ENCODE measurements at regions not wholly inside any gene's neighbourhood (a gene's known extent, or its start where the extent isn't known, plus 50 kb on each side); places are given as distances from the start of the nearest gene placed in this dataset.

GRCh38 chr7:106179256-106179655 lies 67.1 kb upstream of the SYPL1 start:
- TF ChIP-seq EZH2phosphoT487 (IDR thresholded peaks at IDR 0.05; ENCODE audit: insufficient read depth, low read depth): no peak
- no peak for TF ChIP-seq EZH2 (IDR thresholded peaks at IDR 0.05; ENCODE audit: insufficient read depth, poor library complexity, severe bottlenecking)
- H2AFZ ChIP-seq: no peak overlapping the region
- DNase-seq: no peak
- H3K4me3 ChIP-seq: no peak overlapping the region
- in situ Hi-C loops (cut with MboI): loop anchor here (5.0 to 10.0 kb wide), 2 partner anchors 288 to 556 kb away; no protein-coding TSS in a partner anchor
- H3K27ac ChIP-seq: no peak overlapping the region
- no peaks in the 10 kb centered on the region for H4K20me1 ChIP-seq (ENCODE audit: insufficient read depth)
- H3K79me2 ChIP-seq (ENCODE audit: insufficient read depth): no peaks in the 10 kb centered on the region
- H3F3A ChIP-seq (ENCODE audit: insufficient read depth): no peaks in the 10 kb centered on the region
- H3K4me2 ChIP-seq (ENCODE audit: unreplicated experiment): no peak overlapping the region
- no peak overlapping the region for H3K9ac ChIP-seq
- H3K4me1 ChIP-seq (ENCODE audit: insufficient read depth): no peaks in the 10 kb centered on the region
- no peaks in the 10 kb centered on the region for H3K36me3 ChIP-seq (ENCODE audit: low read depth)
- WGBS, 2 experiments (ENCODE audit: low coverage in 1 of 2, low lambda C conversion rate in 2 of 2, missing lambda C conversion rate in 2 of 2): 90 to 96% methylated on average over 4 of the region's 4 CpGs
- H3K9me3 ChIP-seq (ENCODE audit: low read depth): no peaks in the 10 kb centered on the region
- no peaks in the 10 kb centered on the region; the same call in 1 of the 2 replicates for H3K27me3 ChIP-seq (replicated peaks; ENCODE audit: insufficient read depth)
- no peaks in the 10 kb centered on the region for H3K9me2 ChIP-seq (ENCODE audit: insufficient read depth)

GRCh38 chr7:106178593-106179134 lies 66.6 kb upstream of the SYPL1 start:
- no peaks in the 10 kb centered on the region for H3F3A ChIP-seq (ENCODE audit: insufficient read depth)
- no peaks in the 10 kb centered on the region for H3K79me2 ChIP-seq (ENCODE audit: insufficient read depth)
- no peak overlapping the region for H3K9ac ChIP-seq
- no peaks in the 10 kb centered on the region for H3K9me2 ChIP-seq (ENCODE audit: insufficient read depth)
- H3K36me3 ChIP-seq (ENCODE audit: low read depth): no peaks in the 10 kb centered on the region
- H3K4me2 ChIP-seq (ENCODE audit: unreplicated experiment): no peak overlapping the region
- H2AFZ ChIP-seq: no peak overlapping the region
- H3K27ac ChIP-seq: no peak overlapping the region
- TF ChIP-seq EZH2phosphoT487 (IDR thresholded peaks at IDR 0.05; ENCODE audit: insufficient read depth, low read depth): no peak
- TF ChIP-seq EZH2 (IDR thresholded peaks at IDR 0.05; ENCODE audit: insufficient read depth, poor library complexity, severe bottlenecking): no peak
- H3K4me3 ChIP-seq: no peak overlapping the region
- in situ Hi-C loops (cut with MboI): loop anchor here (5.0 to 10.0 kb wide), 2 partner anchors 289 to 556 kb away; no protein-coding TSS in a partner anchor
- peak; percentile 62 for DNase-seq
- H4K20me1 ChIP-seq (ENCODE audit: insufficient read depth): no peaks in the 10 kb centered on the region
- no peaks in the 10 kb centered on the region; the same call in 1 of the 2 replicates for H3K27me3 ChIP-seq (replicated peaks; ENCODE audit: insufficient read depth)
- 92 to 100% methylated on average over 3 of the region's 3 CpGs for WGBS, 2 experiments (ENCODE audit: low coverage in 1 of 2, low lambda C conversion rate in 2 of 2, missing lambda C conversion rate in 2 of 2)
- H3K9me3 ChIP-seq (ENCODE audit: low read depth): no peaks in the 10 kb centered on the region
- no peaks in the 10 kb centered on the region for H3K4me1 ChIP-seq (ENCODE audit: insufficient read depth)

GRCh38 chr7:106177738-106178592 lies 65.9 kb upstream of the SYPL1 start:
- Histone ChIP-seq H3K4me1 (ENCODE audit: insufficient read depth) (no peaks in the 10 kb centered on the region), H3K9me2 (ENCODE audit: insufficient read depth) (no peaks in the 10 kb centered on the region), H3F3A (ENCODE audit: insufficient read depth) (no peaks in the 10 kb centered on the region), H3K27ac (no peak overlapping the region), H3K4me3 (no peak overlapping the region), H3K36me3 (ENCODE audit: low read depth) (no peaks in the 10 kb centered on the region), H3K9me3 (ENCODE audit: low read depth) (no peaks in the 10 kb centered on the region), H2AFZ (no peak overlapping the region), H4K20me1 (ENCODE audit: insufficient read depth) (no peaks in the 10 kb centered on the region), H3K9ac (no peak overlapping the region), H3K79me2 (ENCODE audit: insufficient read depth) (no peaks in the 10 kb centered on the region), H3K27me3 (replicated peaks; ENCODE audit: insufficient read depth) (no peaks in the 10 kb centered on the region; the same call in 1 of the 2 replicates), H3K4me2 (ENCODE audit: unreplicated experiment) (no peak overlapping the region)
- no peak for TF ChIP-seq EZH2phosphoT487 (IDR thresholded peaks at IDR 0.05; ENCODE audit: insufficient read depth, low read depth)
- no peak for TF ChIP-seq EZH2 (IDR thresholded peaks at IDR 0.05; ENCODE audit: insufficient read depth, poor library complexity, severe bottlenecking)
- in situ Hi-C loops (cut with MboI): loop anchor here (5.0 to 10.0 kb wide), 2 partner anchors 289 to 557 kb away; no protein-coding TSS in a partner anchor
- WGBS, 2 experiments (ENCODE audit: low coverage in 1 of 2, low lambda C conversion rate in 2 of 2, missing lambda C conversion rate in 2 of 2): 84 to 86% methylated on average over 11 of the region's 11 CpGs
- DNase-seq: no peak

- Histone ChIP-seq H3K9me3 (ENCODE audit: low read depth) (no peaks in the 10 kb centered on the region), H3K4me2 (ENCODE audit: unreplicated experiment) (no peak overlapping the region), H4K20me1 (ENCODE audit: insufficient read depth) (no peaks in the 10 kb centered on the region), H3K4me3 (no peak overlapping the region), H3K27me3 (replicated peaks; ENCODE audit: insufficient read depth) (no peaks in the 10 kb centered on the region; the same call in 1 of the 2 replicates), H3K79me2 (ENCODE audit: insufficient read depth) (no peaks in the 10 kb centered on the region), H3K27ac (no peak overlapping the region), H3K9ac (no peak overlapping the region), H2AFZ (peak overlapping the region; percentile 63), H3K4me1 (ENCODE audit: insufficient read depth) (no peaks in the 10 kb centered on the region), H3F3A (ENCODE audit: insufficient read depth) (no peaks in the 10 kb centered on the region), H3K9me2 (ENCODE audit: insufficient read depth) (no peaks in the 10 kb centered on the region), H3K36me3 (ENCODE audit: low read depth) (no peaks in the 10 kb centered on the region)
- no peak for TF ChIP-seq EZH2phosphoT487 (IDR thresholded peaks at IDR 0.05; ENCODE audit: insufficient read depth, low read depth)
- TF ChIP-seq EZH2 (IDR thresholded peaks at IDR 0.05; ENCODE audit: insufficient read depth, poor library complexity, severe bottlenecking): no peak
- in situ Hi-C loops (cut with MboI): loop anchor here (5.0 to 10.0 kb wide), 2 partner anchors 290 to 558 kb away; no protein-coding TSS in a partner anchor
- DNase-seq: no peak
- WGBS, 2 experiments (ENCODE audit: low coverage in 1 of 2, low lambda C conversion rate in 2 of 2, missing lambda C conversion rate in 2 of 2): 61% methylated on average over 4 of the region's 4 CpGs
Measured at GRCh38 chr7:106177300-106177690, 65.2 kb upstream of the SYPL1 start.
